ENCODE measurements at regions not wholly inside any gene's neighbourhood (a gene's known extent, or its start where the extent isn't known, plus 50 kb on each side); places are given as distances from the start of the nearest gene placed in this dataset.
"Not testable (repeated sequence)": the region's sequence is repeated elsewhere in the genome, so short reads cannot be mapped to it uniquely, and the experiment has no call there.

- H3K27ac ChIP-seq (ENCODE audit: low read depth in 1 of 2, low read length in 1 of 2), result no peak overlapping the region
- no peak overlapping the region for H3K4me3 ChIP-seq (ENCODE audit: low read length in 2 of 2)
- H3K27me3 ChIP-seq (ENCODE audit: control insufficient read depth in 2 of 2, insufficient read depth in 1 of 2, low read length in 1 of 2), result no peaks in the 10 kb centered on the region
- H3K9me3 ChIP-seq (ENCODE audit: control insufficient read depth in 2 of 2, insufficient read depth in 1 of 2, low read length in 1 of 2), result no peaks in the 10 kb centered on the region
- 90% methylated on average over 4 of the region's 4 CpGs for WGBS
- no peaks in the 10 kb centered on the region for H3K4me1 ChIP-seq (ENCODE audit: control insufficient read depth in 2 of 2, insufficient read depth in 2 of 2, low read length in 2 of 2)
- no peak for DNase-seq (ENCODE audit: low read depth in 6 of 9, low spot score in 9 of 9)
- no peaks in the 10 kb centered on the region for H3K36me3 ChIP-seq (ENCODE audit: control insufficient read depth in 2 of 2, insufficient read depth in 2 of 2, low read length in 1 of 2)
Observed at GRCh38 chr2:122328816-122329215, 573.4 kb downstream of the TSN start.

GRCh38 chr2:122329278-122329677, 573.8 kb downstream of the TSN start:
- 92% methylated on average over 2 of the region's 2 CpGs for WGBS
- Histone ChIP-seq H3K4me1 (ENCODE audit: control insufficient read depth in 2 of 2, insufficient read depth in 2 of 2, low read length in 2 of 2) (no peaks in the 10 kb centered on the region), H3K27me3 (ENCODE audit: control insufficient read depth in 2 of 2, insufficient read depth in 1 of 2, low read length in 1 of 2) (no peaks in the 10 kb centered on the region)

GRCh38 chr2:122333932-122334331, 578.5 kb downstream of the TSN start:
- Histone ChIP-seq H3K4me1 (ENCODE audit: control insufficient read depth in 2 of 2, insufficient read depth in 2 of 2, low read length in 2 of 2) (no peaks in the 10 kb centered on the region), H3K27ac (ENCODE audit: low read depth in 1 of 2, low read length in 1 of 2) (no peak overlapping the region), H3K27me3 (ENCODE audit: control insufficient read depth in 2 of 2, insufficient read depth in 1 of 2, low read length in 1 of 2) (no peaks in the 10 kb centered on the region), H3K9me3 (ENCODE audit: control insufficient read depth in 2 of 2, insufficient read depth in 1 of 2, low read length in 1 of 2) (no peaks in the 10 kb centered on the region), H3K4me3 (ENCODE audit: low read length in 2 of 2) (no peak overlapping the region), H3K36me3 (ENCODE audit: control insufficient read depth in 2 of 2, insufficient read depth in 2 of 2, low read length in 1 of 2) (no peaks in the 10 kb centered on the region)
- DNase-seq (ENCODE audit: low read depth in 6 of 9, low spot score in 9 of 9), result no peak
- WGBS, result 96% methylated on average over 2 of the region's 2 CpGs

More at GRCh38 chr2:122329278-122329677, 573.8 kb downstream of the TSN start:
- Histone ChIP-seq H3K9me3 (ENCODE audit: control insufficient read depth in 2 of 2, insufficient read depth in 1 of 2, low read length in 1 of 2) (no peaks in the 10 kb centered on the region), H3K27ac (ENCODE audit: low read depth in 1 of 2, low read length in 1 of 2) (no peak overlapping the region), H3K4me3 (ENCODE audit: low read length in 2 of 2) (no peak overlapping the region), H3K36me3 (ENCODE audit: control insufficient read depth in 2 of 2, insufficient read depth in 2 of 2, low read length in 1 of 2) (no peaks in the 10 kb centered on the region)
- DNase-seq (ENCODE audit: low read depth in 6 of 9, low spot score in 9 of 9), result no peak

- DNase-seq (ENCODE audit: low read depth in 6 of 9, low spot score in 9 of 9), result no peak
- Histone ChIP-seq H3K9me3 (ENCODE audit: control insufficient read depth in 2 of 2, insufficient read depth in 1 of 2, low read length in 1 of 2) (no peaks in the 10 kb centered on the region), H3K27me3 (ENCODE audit: control insufficient read depth in 2 of 2, insufficient read depth in 1 of 2, low read length in 1 of 2) (no peaks in the 10 kb centered on the region), H3K4me3 (ENCODE audit: low read length in 2 of 2) (no peak overlapping the region), H3K4me1 (ENCODE audit: control insufficient read depth in 2 of 2, insufficient read depth in 2 of 2, low read length in 2 of 2) (no peaks in the 10 kb centered on the region), H3K27ac (ENCODE audit: low read depth in 1 of 2, low read length in 1 of 2) (no peak overlapping the region), H3K36me3 (ENCODE audit: control insufficient read depth in 2 of 2, insufficient read depth in 2 of 2, low read length in 1 of 2) (no peaks in the 10 kb centered on the region)
- WGBS, result 75% methylated on average over 5 of the region's 5 CpGs
Observed at GRCh38 chr2:122338000-122338399, 582.5 kb downstream of the TSN start.

GRCh38 chr2:122340246-122340645, 584.8 kb downstream of the TSN start:
- Histone ChIP-seq H3K36me3 (ENCODE audit: control insufficient read depth in 2 of 2, insufficient read depth in 2 of 2, low read length in 1 of 2) (no peaks in the 10 kb centered on the region), H3K4me1 (ENCODE audit: control insufficient read depth in 2 of 2, insufficient read depth in 2 of 2, low read length in 2 of 2) (no peaks in the 10 kb centered on the region), H3K27me3 (ENCODE audit: control insufficient read depth in 2 of 2, insufficient read depth in 1 of 2, low read length in 1 of 2) (no peaks in the 10 kb centered on the region), H3K9me3 (ENCODE audit: control insufficient read depth in 2 of 2, insufficient read depth in 1 of 2, low read length in 1 of 2) (no peaks in the 10 kb centered on the region), H3K4me3 (ENCODE audit: low read length in 2 of 2) (no peak overlapping the region), H3K27ac (ENCODE audit: low read depth in 1 of 2, low read length in 1 of 2) (no peak overlapping the region)
- no peak for DNase-seq (ENCODE audit: low read depth in 6 of 9, low spot score in 9 of 9)
- 89% methylated on average over 3 of the region's 3 CpGs for WGBS

- no peaks in the 10 kb centered on the region for H3K27me3 ChIP-seq (ENCODE audit: control insufficient read depth in 2 of 2, insufficient read depth in 1 of 2, low read length in 1 of 2)
- 94% methylated on average over 5 of the region's 5 CpGs for WGBS
- H3K27ac ChIP-seq (ENCODE audit: low read depth in 1 of 2, low read length in 1 of 2), result no peak overlapping the region
- no peaks in the 10 kb centered on the region for H3K36me3 ChIP-seq (ENCODE audit: control insufficient read depth in 2 of 2, insufficient read depth in 2 of 2, low read length in 1 of 2)
- H3K9me3 ChIP-seq (ENCODE audit: control insufficient read depth in 2 of 2, insufficient read depth in 1 of 2, low read length in 1 of 2), result no peaks in the 10 kb centered on the region
- H3K4me1 ChIP-seq (ENCODE audit: control insufficient read depth in 2 of 2, insufficient read depth in 2 of 2, low read length in 2 of 2), result no peaks in the 10 kb centered on the region
- no peak for DNase-seq (ENCODE audit: low read depth in 6 of 9, low spot score in 9 of 9)
- no peak overlapping the region for H3K4me3 ChIP-seq (ENCODE audit: low read length in 2 of 2)
Observed at GRCh38 chr2:122341007-122341406, 585.6 kb downstream of the TSN start.

GRCh38 chr2:122352151-122352550, 596.7 kb downstream of the TSN start:
- not testable (repeated sequence) for H3K27ac ChIP-seq (ENCODE audit: low read depth in 1 of 2, low read length in 1 of 2); H3K27me3 ChIP-seq (ENCODE audit: control insufficient read depth in 2 of 2, insufficient read depth in 1 of 2, low read length in 1 of 2); H3K36me3 ChIP-seq (ENCODE audit: control insufficient read depth in 2 of 2, insufficient read depth in 2 of 2, low read length in 1 of 2); H3K4me1 ChIP-seq (ENCODE audit: control insufficient read depth in 2 of 2, insufficient read depth in 2 of 2, low read length in 2 of 2); H3K9me3 ChIP-seq (ENCODE audit: control insufficient read depth in 2 of 2, insufficient read depth in 1 of 2, low read length in 1 of 2); DNase-seq (ENCODE audit: low read depth in 6 of 9, low spot score in 9 of 9); H3K4me3 ChIP-seq (ENCODE audit: low read length in 2 of 2)
- 85% methylated on average over 8 of the region's 8 CpGs for WGBS

GRCh38 chr2:122357998-122358397, 602.5 kb downstream of the TSN start:
- H3K9me3 ChIP-seq (ENCODE audit: control insufficient read depth in 2 of 2, insufficient read depth in 1 of 2, low read length in 1 of 2), result no peaks in the 10 kb centered on the region
- no peak for DNase-seq (ENCODE audit: low read depth in 6 of 9, low spot score in 9 of 9)
- H3K4me1 ChIP-seq (ENCODE audit: control insufficient read depth in 2 of 2, insufficient read depth in 2 of 2, low read length in 2 of 2), result no peaks in the 10 kb centered on the region
- H3K4me3 ChIP-seq (ENCODE audit: low read length in 2 of 2), result no peak overlapping the region
- 92% methylated on average over 1 of the region's 1 CpG for WGBS
- no peaks in the 10 kb centered on the region for H3K36me3 ChIP-seq (ENCODE audit: control insufficient read depth in 2 of 2, insufficient read depth in 2 of 2, low read length in 1 of 2)
- no peak overlapping the region for H3K27ac ChIP-seq (ENCODE audit: low read depth in 1 of 2, low read length in 1 of 2)
- H3K27me3 ChIP-seq (ENCODE audit: control insufficient read depth in 2 of 2, insufficient read depth in 1 of 2, low read length in 1 of 2), result no peaks in the 10 kb centered on the region

GRCh38 chr2:122358729-122359128, 603.3 kb downstream of the TSN start:
- WGBS, result 89% methylated on average over 3 of the region's 3 CpGs
- Histone ChIP-seq H3K27me3 (ENCODE audit: control insufficient read depth in 2 of 2, insufficient read depth in 1 of 2, low read length in 1 of 2) (no peaks in the 10 kb centered on the region), H3K4me1 (ENCODE audit: control insufficient read depth in 2 of 2, insufficient read depth in 2 of 2, low read length in 2 of 2) (no peaks in the 10 kb centered on the region), H3K27ac (ENCODE audit: low read depth in 1 of 2, low read length in 1 of 2) (no peak overlapping the region), H3K4me3 (ENCODE audit: low read length in 2 of 2) (no peak overlapping the region), H3K9me3 (ENCODE audit: control insufficient read depth in 2 of 2, insufficient read depth in 1 of 2, low read length in 1 of 2) (no peaks in the 10 kb centered on the region), H3K36me3 (ENCODE audit: control insufficient read depth in 2 of 2, insufficient read depth in 2 of 2, low read length in 1 of 2) (no peaks in the 10 kb centered on the region)
- no peak for DNase-seq (ENCODE audit: low read depth in 6 of 9, low spot score in 9 of 9)

- DNase-seq (ENCODE audit: low read depth in 6 of 9, low spot score in 9 of 9), result no peak
- WGBS, result 97% methylated on average over 2 of the region's 2 CpGs
- no peaks in the 10 kb centered on the region for H3K4me1 ChIP-seq (ENCODE audit: control insufficient read depth in 2 of 2, insufficient read depth in 2 of 2, low read length in 2 of 2)
- no peaks in the 10 kb centered on the region for H3K9me3 ChIP-seq (ENCODE audit: control insufficient read depth in 2 of 2, insufficient read depth in 1 of 2, low read length in 1 of 2)
- no peak overlapping the region for H3K27ac ChIP-seq (ENCODE audit: low read depth in 1 of 2, low read length in 1 of 2)
- H3K4me3 ChIP-seq (ENCODE audit: low read length in 2 of 2), result no peak overlapping the region
- H3K27me3 ChIP-seq (ENCODE audit: control insufficient read depth in 2 of 2, insufficient read depth in 1 of 2, low read length in 1 of 2), result no peaks in the 10 kb centered on the region
- H3K36me3 ChIP-seq (ENCODE audit: control insufficient read depth in 2 of 2, insufficient read depth in 2 of 2, low read length in 1 of 2), result no peaks in the 10 kb centered on the region
Observed at GRCh38 chr2:122363885-122364284, 608.4 kb downstream of the TSN start.
